HEK293T (cell line): ENCODE measurements at regions not wholly inside any gene's neighbourhood (a gene's known extent, or its start where the extent isn't known, plus 50 kb on each side); places are given as distances from the start of the nearest gene placed in this dataset.

Source experiments
- ARNT ChIP-seq: fragments of 450-650 bp; IDR thresholded peaks from 2 replicates; pipeline ENCODE4 v1.6.1; 2017; ENCODE audit warnings: mild to moderate bottlenecking
- BHLHE40 ChIP-seq: fragments of 450-650 bp; IDR thresholded peaks from 2 replicates; pipeline ENCODE4 v1.6.1; 2016; ENCODE audit warnings: mild to moderate bottlenecking, moderate library complexity, borderline replicate concordance
- FOXK2 ChIP-seq: fragments of 450-650 bp; IDR thresholded peaks from 2 replicates; pipeline ENCODE4 v1.6.1; 2016; ENCODE audit warnings: mild to moderate bottlenecking
- L3MBTL2 ChIP-seq: fragments of 450-650 bp; conservative IDR thresholded peaks from 2 replicates; pipeline ENCODE4 v1.6.1; 2016; ENCODE audit warnings: mild to moderate bottlenecking
- SP1 ChIP-seq: fragments of 450-650 bp; IDR thresholded peaks from 2 replicates; pipeline ENCODE4 v1.6.1; 2017
- SUZ12 ChIP-seq: fragments of 450-650 bp; IDR thresholded peaks from 2 replicates; pipeline ENCODE4 v1.6.1; 2016; ENCODE audit warnings: mild to moderate bottlenecking
- TF ChIP-seq, protein P1 (sequence below): fragments of 450-650 bp; IDR thresholded peaks from 2 replicates; pipeline ENCODE4 v1.6.1; 2016

DNA sequence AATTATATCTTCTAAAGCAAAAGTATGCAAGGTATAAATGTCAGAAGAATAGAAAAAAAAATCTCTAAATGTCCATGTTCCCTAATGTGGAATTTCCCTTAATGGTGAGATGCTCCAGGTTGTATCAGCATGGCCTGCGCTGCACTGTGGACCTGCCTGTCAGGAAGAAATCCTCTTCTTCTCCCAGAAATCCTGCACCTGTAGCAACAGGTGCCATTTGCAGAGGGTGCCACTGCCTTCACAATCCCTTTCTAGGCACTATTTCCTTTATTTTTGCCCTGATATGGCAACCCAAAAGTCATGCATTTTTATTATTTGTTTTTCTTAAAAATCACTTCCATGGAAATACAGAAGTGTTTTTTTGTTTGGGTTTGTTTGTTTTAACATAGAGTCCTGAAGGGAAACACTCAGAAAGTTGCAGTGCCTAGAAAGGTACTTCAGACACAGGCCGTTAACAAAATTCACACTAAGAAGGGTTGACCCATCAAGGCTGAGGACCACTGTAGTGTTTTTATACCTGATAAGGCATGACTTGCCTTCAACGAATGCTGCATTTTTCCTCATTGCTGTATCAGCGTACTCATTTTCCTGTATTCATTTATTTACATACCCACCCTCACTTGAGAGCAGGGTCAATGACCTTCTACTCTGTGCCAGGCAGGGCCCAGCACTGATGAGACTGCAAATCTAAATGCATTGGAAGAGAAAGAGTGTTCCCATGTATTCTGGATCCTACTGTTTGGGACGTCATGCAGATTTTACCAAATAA is 177.8 kb downstream of the SNX18 start:
- TF ChIP-seq BHLHE40 (no peak), SUZ12 (no peak), ARNT (no peak), L3MBTL2 (no peak), SP1 (no peak), FOXK2 (no peak)
- TF ChIP-seq, protein P1, sequence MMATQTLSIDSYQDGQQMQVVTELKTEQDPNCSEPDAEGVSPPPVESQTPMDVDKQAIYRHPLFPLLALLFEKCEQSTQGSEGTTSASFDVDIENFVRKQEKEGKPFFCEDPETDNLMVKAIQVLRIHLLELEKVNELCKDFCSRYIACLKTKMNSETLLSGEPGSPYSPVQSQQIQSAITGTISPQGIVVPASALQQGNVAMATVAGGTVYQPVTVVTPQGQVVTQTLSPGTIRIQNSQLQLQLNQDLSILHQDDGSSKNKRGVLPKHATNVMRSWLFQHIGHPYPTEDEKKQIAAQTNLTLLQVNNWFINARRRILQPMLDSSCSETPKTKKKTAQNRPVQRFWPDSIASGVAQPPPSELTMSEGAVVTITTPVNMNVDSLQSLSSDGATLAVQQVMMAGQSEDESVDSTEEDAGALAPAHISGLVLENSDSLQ = no peak
